ENCODE measurements at regions not wholly inside any gene's neighbourhood (a gene's known extent, or its start where the extent isn't known, plus 50 kb on each side); places are given as distances from the start of the nearest gene placed in this dataset.

DNA sequence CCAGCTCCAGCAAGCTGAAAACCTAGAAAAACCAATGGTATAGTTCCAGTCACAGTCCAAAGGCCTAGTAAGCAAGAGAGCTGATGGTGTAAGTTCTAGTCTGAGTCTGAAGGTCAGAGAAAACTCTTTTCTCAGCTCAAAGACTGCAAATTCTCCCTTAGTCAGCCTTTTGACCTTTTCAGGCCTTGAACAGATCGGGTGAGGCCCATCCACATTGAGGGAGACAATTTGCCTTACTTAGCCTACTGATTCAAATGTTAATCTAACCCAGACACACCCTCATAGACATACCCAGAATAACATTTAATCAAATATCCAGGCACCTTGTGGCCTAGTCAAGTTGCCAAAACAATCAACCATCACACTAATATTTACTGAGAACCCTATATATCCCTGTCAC, 110.8 kb upstream of the KCNJ3 start:
- no peak overlapping the region for H3K56ac ChIP-seq (ENCODE audit: extremely low read depth, insufficient read depth, low read length)
- TF ChIP-seq, protein P1, sequence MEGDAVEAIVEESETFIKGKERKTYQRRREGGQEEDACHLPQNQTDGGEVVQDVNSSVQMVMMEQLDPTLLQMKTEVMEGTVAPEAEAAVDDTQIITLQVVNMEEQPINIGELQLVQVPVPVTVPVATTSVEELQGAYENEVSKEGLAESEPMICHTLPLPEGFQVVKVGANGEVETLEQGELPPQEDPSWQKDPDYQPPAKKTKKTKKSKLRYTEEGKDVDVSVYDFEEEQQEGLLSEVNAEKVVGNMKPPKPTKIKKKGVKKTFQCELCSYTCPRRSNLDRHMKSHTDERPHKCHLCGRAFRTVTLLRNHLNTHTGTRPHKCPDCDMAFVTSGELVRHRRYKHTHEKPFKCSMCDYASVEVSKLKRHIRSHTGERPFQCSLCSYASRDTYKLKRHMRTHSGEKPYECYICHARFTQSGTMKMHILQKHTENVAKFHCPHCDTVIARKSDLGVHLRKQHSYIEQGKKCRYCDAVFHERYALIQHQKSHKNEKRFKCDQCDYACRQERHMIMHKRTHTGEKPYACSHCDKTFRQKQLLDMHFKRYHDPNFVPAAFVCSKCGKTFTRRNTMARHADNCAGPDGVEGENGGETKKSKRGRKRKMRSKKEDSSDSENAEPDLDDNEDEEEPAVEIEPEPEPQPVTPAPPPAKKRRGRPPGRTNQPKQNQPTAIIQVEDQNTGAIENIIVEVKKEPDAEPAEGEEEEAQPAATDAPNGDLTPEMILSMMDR (conservative IDR thresholded peaks at IDR 0.05; ENCODE audit: low read depth, low read length), result no peak
- TF ChIP-seq MAZ (IDR thresholded peaks at IDR 0.05; ENCODE audit: borderline replicate concordance, low read depth, low read length) (no peak), MAFK (IDR thresholded peaks at IDR 0.05; ENCODE audit: low read depth, low read length) (no peak)
- ChIA-PET POLR2A (ENCODE audit: unreplicated experiment) (no interaction called here), CTCF (no interaction called here)
- H3K4ac ChIP-seq (ENCODE audit: low read depth, low read length), result no peak overlapping the region
- H3K36me3 ChIP-seq (ENCODE audit: control insufficient read depth, insufficient read depth, low read length), result no peaks in the 10 kb centered on the region
- no peaks in the 10 kb centered on the region; the same call in 1 of the 2 replicates for H3K9me3 ChIP-seq (ENCODE audit: control insufficient read depth, insufficient read depth, low read length)
- H3K9me1 ChIP-seq (ENCODE audit: insufficient read depth, low read length), result no peaks in the 10 kb centered on the region
- no peak overlapping the region for H3K4me2 ChIP-seq (ENCODE audit: low read depth, low read length)
- H2BK15ac ChIP-seq (ENCODE audit: low read depth, low read length), result no peak overlapping the region
- no peak overlapping the region for H3K9ac ChIP-seq (ENCODE audit: low read depth, low read length)
- no peaks in the 10 kb centered on the region for H4K20me1 ChIP-seq (ENCODE audit: insufficient read depth, low read length)
- no peak overlapping the region for H4K8ac ChIP-seq (ENCODE audit: low read depth in 2 of 2, low read length in 2 of 2)
- in situ Hi-C loops (cut with MboI; ENCODE audit: low sequenced_read_pairs) (no loop called here), dilution Hi-C loops (cut with HindIII; ENCODE audit: low sequenced_read_pairs, unreplicated experiment) (no loop called here), intact Hi-C loops (cut with micrococcal nuclease) (no loop called here)
- BruUV-seq (replicated peaks), result no TSS peak
- H3K23ac ChIP-seq (ENCODE audit: low read depth, low read length), result no peak overlapping the region
- no peak overlapping the region for H3K18ac ChIP-seq (ENCODE audit: low read depth, low read length)
- no peak overlapping the region for H4K91ac ChIP-seq (ENCODE audit: insufficient read depth, low read depth, low read length)
- 17% methylated on average over 1 of the region's 1 CpG; no CpG with 5 or more reads in 1 of the 2 experiments for WGBS, 2 experiments (ENCODE audit: extremely low coverage in 2 of 2, insufficient read length in 1 of 2)
- H2AK9ac ChIP-seq (replicated peaks; ENCODE audit: low read depth, low read length, poor library complexity), result no peak overlapping the region
- H3K4me3 ChIP-seq (ENCODE audit: insufficient read depth, low read depth, low read length), result no peak overlapping the region
- H4K5ac ChIP-seq (ENCODE audit: low read depth, low read length), result no peak overlapping the region
- no peaks in the 10 kb centered on the region for H3K79me1 ChIP-seq (ENCODE audit: low read depth in 1 of 2, low read length in 2 of 2)
- H2BK120ac ChIP-seq (ENCODE audit: low read depth, low read length), result no peak overlapping the region
- no peak overlapping the region for H2AFZ ChIP-seq (replicated peaks; ENCODE audit: low read length, poor library complexity)
- DNase-seq (no peak), ATAC-seq (ENCODE audit: low read depth) (no peak)
- H3K27me3 ChIP-seq (ENCODE audit: control insufficient read depth, insufficient read depth, low read length), result no peaks in the 10 kb centered on the region
- no peak overlapping the region for H2BK5ac ChIP-seq (ENCODE audit: low read depth, low read length, poor library complexity, severe bottlenecking)
- no peak overlapping the region for H2BK20ac ChIP-seq (ENCODE audit: low read depth, low read length)
- H3K4me1 ChIP-seq (ENCODE audit: control insufficient read depth, insufficient read depth, low read length), result no peaks in the 10 kb centered on the region
- no peak overlapping the region for H2AK5ac ChIP-seq (ENCODE audit: low read depth, low read length)
- H3K14ac ChIP-seq (replicated peaks; ENCODE audit: low read depth, low read length), result no peak overlapping the region
- H3K27ac ChIP-seq (ENCODE audit: insufficient read depth, low read length), result no peak overlapping the region
